Esophagus muscularis mucosa (tissue), 4 donors: ENCODE measurements at regions not wholly inside any gene's neighbourhood (a gene's known extent, or its start where the extent isn't known, plus 50 kb on each side); places are given as distances from the start of the nearest gene placed in this dataset.

Experiments used
- EP300 ChIP-seq: sonication (generic); formaldehyde crosslinking; IDR thresholded peaks from one replicate; pipeline ENCODE4 v1.6.1; 2017; ENCODE audit warnings: antibody characterized with exemption
- POLR2A ChIP-seq: fragments of 450-650 bp; IDR thresholded peaks from one replicate; pipeline ENCODE4 v1.6.1; 2017; ENCODE audit warnings: antibody characterized with exemption, moderate library complexity, mild to moderate bottlenecking, low read depth
- POLR2AphosphoS5 ChIP-seq, 2 donors: sonication (generic); formaldehyde crosslinking; IDR thresholded peaks; one replicate each; pipeline ENCODE4 v1.6.1; 2017; ENCODE audit warnings: antibody characterized with exemption in 2 of 2
- TF ChIP-seq, protein P1 (sequence below), 3 experiments: fragments of 200-600 bp in 2 of 3; fragments of 450-650 bp in 1 of 3; sonication (generic) in 2 of 3; IDR thresholded peaks; one replicate each; pipeline ENCODE4 v1.5.1; 2017 to 2019; ENCODE audit warnings: antibody characterized with exemption in 3 of 3, mild to moderate bottlenecking in 2 of 3, moderate library complexity in 1 of 3

DNA sequence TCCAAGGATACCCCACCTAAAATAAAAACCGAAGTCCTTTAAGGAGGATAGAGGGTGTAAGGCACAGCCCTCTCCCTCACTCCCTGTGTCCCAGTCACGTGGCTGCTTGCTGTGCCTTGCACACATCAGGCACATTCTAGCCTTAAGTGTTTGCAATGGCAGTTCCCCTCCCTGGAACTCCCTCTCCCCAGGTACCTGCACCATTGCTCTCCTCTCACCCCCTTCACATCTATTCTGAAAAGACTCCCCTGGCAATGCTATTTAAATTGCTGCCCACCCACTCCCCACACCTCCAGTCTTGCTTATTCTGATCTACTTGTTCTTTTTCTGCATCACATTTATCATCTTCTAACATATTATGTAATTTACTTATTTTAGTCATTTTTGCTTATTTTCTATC, 91.6 kb upstream of the LNX1 start:
- TF ChIP-seq POLR2A (no peak), POLR2AphosphoS5 (IDR thresholded peaks at IDR 0.05) (no peak), EP300 (no peak)
- TF ChIP-seq, protein P1, sequence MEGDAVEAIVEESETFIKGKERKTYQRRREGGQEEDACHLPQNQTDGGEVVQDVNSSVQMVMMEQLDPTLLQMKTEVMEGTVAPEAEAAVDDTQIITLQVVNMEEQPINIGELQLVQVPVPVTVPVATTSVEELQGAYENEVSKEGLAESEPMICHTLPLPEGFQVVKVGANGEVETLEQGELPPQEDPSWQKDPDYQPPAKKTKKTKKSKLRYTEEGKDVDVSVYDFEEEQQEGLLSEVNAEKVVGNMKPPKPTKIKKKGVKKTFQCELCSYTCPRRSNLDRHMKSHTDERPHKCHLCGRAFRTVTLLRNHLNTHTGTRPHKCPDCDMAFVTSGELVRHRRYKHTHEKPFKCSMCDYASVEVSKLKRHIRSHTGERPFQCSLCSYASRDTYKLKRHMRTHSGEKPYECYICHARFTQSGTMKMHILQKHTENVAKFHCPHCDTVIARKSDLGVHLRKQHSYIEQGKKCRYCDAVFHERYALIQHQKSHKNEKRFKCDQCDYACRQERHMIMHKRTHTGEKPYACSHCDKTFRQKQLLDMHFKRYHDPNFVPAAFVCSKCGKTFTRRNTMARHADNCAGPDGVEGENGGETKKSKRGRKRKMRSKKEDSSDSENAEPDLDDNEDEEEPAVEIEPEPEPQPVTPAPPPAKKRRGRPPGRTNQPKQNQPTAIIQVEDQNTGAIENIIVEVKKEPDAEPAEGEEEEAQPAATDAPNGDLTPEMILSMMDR (IDR thresholded peaks at IDR 0.05): no peak
